ENCODE measurements at regions not wholly inside any gene's neighbourhood (a gene's known extent, or its start where the extent isn't known, plus 50 kb on each side); places are given as distances from the start of the nearest gene placed in this dataset.
"Not testable (repeated sequence)": the region's sequence is repeated elsewhere in the genome, so short reads cannot be mapped to it uniquely, and the experiment has no call there.

DNA sequence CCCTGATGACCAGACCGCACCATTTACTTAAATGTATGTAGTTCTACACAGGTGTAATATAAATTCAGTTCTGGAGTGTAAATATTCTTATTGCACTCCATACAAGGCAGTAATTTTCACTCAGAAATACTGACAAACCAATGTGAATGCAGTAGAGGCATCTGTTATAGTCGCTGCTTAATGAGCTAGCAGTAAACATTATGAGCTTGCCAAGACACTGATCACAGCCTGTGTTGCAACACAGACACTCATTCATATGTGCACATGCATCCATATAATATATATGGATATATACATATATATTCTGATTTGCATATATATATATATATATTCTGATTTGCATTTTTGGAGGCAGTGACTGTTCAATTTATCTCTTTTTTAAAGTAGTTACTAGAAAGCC, 435.1 kb upstream of the ST8SIA4 start:
- ATAC-seq (ENCODE audit: low FRiP score) (no peak), DNase-seq (ENCODE audit: low spot score) (no peak)
- TF ChIP-seq, protein P1, sequence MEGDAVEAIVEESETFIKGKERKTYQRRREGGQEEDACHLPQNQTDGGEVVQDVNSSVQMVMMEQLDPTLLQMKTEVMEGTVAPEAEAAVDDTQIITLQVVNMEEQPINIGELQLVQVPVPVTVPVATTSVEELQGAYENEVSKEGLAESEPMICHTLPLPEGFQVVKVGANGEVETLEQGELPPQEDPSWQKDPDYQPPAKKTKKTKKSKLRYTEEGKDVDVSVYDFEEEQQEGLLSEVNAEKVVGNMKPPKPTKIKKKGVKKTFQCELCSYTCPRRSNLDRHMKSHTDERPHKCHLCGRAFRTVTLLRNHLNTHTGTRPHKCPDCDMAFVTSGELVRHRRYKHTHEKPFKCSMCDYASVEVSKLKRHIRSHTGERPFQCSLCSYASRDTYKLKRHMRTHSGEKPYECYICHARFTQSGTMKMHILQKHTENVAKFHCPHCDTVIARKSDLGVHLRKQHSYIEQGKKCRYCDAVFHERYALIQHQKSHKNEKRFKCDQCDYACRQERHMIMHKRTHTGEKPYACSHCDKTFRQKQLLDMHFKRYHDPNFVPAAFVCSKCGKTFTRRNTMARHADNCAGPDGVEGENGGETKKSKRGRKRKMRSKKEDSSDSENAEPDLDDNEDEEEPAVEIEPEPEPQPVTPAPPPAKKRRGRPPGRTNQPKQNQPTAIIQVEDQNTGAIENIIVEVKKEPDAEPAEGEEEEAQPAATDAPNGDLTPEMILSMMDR (IDR thresholded peaks at IDR 0.05): no peak

DNA sequence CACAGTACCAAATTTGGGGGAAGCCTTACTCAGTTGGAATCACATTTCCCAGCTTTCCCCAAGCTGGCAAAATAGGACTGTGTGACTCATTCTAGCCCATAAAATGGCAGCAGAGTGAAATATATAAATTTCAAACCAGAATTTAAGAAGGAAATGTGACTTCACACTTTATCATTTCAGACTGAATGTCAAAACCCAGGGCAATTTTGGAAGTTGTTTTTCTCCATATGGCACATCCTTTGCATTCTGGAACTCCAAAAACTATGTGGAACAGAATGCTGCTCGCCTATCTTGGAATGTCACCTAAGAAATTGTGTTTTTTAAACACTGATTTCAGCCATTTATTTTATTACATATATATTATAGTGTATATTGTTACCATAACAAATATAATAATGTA, 424.7 kb upstream of the ST8SIA4 start:
- TF ChIP-seq, protein P1 (IDR thresholded peaks at IDR 0.05): no peak
- ATAC-seq (ENCODE audit: low FRiP score): no peak
- DNase-seq (ENCODE audit: low spot score): no peak

DNA sequence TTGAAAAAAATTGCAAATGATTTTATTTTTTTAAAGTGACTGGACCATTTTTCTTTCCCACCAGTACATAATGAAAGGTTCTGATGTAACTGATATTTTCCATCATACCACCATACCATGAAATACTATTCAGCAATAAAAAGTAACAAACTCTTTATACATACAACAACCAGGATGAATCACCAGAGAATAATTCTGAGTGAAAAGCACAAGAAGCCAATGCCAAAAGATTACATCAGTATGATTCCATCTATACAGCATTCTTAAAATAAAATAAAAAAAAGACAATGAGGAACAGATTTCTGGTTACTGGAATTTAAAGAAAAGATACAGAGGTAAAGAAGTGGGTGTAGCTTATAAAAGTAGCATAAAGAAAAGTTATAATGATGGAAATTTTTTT, 423.7 kb upstream of the ST8SIA4 start:
- TF ChIP-seq, protein P1 (IDR thresholded peaks at IDR 0.05): no peak
- DNase-seq (ENCODE audit: low spot score) (no peak), ATAC-seq (ENCODE audit: low FRiP score) (no peak)

DNA sequence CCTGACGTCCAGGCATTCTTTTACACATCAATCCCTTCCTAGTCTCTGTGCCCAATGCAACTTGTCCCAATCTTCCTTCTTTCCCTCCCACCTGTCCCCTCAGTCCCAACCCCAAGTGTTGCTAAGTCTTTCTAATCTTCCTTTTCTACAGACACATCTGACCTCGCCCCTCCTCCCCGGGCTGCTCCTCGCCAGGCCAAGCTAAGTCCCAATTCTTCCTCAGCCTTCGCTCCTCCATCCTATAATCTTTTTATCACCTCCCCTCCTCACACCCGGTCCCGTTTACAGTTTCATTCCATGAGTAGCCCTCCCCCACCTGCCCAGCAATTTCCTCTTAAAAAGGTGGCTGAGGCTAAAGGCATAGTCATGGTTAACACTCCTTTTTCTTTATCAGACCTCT, 413.3 kb upstream of the ST8SIA4 start:
- not testable (repeated sequence) for ATAC-seq (ENCODE audit: low FRiP score); DNase-seq (ENCODE audit: low spot score)

DNA sequence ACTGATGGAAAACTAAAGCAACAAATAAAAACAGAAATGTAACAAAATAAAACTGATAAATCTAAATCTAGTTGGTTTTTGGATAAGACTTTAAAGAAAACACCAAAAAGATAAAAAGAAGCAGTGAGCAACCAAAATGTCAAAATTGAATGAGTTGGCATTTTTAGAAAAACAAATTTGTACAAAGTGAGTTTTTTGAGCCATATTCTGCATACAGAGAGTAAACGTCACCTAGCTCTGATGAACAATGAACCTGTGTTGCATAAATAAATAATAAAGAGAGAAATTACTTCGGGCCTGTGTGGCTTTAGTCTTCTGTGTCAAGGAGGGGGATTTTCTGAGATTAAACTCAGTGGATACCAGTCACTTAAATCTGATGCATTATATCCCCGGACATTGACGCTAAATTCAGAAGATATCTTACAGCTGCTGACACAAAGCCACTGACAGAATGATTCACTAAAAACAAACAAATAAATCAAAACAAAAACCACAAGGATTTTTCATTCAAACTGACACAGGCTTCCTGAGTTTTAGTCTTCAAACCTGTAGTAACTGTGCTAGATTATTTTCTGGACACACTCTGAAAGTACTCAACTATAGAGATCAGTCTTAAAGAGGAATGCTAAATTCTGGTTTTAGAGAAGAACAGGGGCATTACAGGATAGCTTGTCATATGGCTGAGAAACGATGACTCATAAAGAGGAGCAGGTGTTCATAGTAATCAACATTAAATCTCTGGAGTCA, 403.5 kb upstream of the ST8SIA4 start:
- TF ChIP-seq, protein P1 (IDR thresholded peaks at IDR 0.05): no peak
- ATAC-seq (ENCODE audit: low FRiP score) (no peak), DNase-seq (ENCODE audit: low spot score) (no peak)

DNA sequence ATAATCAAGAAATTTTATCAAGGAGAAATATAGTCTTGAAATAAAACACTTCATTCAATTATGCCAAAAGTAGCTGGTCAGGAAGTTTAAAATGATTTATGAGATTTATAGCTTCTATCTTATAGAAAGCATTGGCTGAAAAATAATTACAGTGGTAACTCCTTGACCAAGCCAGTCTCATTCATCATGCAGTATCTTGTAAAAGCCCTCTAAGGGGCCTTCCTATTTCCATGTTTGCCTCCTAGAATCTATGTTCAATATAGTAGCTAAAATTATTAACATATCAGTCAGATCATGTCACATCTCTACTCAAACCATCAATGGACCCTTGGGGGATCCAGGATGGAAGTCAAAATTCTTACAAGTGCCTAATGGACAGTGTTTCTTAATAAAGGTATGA, 393.4 kb upstream of the ST8SIA4 start:
- no peak for DNase-seq (ENCODE audit: low spot score)
- ATAC-seq (ENCODE audit: low FRiP score): no peak
- TF ChIP-seq, protein P1 (IDR thresholded peaks at IDR 0.05): no peak

DNA sequence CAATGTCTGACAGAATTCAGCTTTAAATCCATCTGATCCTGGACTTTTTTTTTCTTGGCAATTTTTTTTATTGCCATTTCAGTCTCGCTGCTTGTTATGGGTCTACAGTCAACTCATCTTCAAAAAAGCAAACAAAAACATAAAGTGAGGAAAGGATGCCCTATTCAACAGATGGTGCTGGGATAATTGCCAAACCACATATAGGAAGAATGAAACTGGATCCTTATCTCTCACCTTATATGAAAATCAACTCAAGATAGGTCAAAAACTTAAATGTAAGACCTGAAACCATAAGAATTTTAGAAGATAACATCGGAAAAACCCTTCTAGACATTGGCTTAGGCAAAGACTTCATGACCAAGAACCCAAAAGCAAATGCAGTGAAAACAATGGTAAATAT, 389.1 kb upstream of the ST8SIA4 start:
- no peak for ATAC-seq (ENCODE audit: low FRiP score)
- no peak for DNase-seq (ENCODE audit: low spot score)
- TF ChIP-seq, protein P1 (IDR thresholded peaks at IDR 0.05): no peak

DNA sequence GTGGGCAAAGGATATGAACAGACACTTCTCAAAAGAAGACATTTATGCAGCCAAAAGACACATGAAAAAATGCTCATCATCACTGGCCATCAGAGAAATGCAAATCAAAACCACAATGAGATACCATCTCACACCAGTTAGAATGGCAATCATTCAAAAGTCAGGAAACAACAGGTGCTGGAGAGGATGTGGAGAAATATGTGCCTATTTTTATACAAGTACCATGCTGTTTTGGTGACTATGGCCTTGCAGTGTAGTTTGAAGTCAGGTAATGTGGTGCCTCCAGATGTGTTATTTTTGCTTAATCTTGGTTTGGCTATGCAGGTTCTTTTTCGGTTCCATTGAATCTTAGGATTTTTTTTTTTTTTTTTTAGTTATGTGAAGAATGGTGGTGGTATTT, 387.7 kb upstream of the ST8SIA4 start:
- DNase-seq (ENCODE audit: low spot score); ATAC-seq (ENCODE audit: low FRiP score): not testable (repeated sequence)
